NB4 (cell line): ENCODE measurements at regions not wholly inside any gene's neighbourhood (a gene's known extent, or its start where the extent isn't known, plus 50 kb on each side); places are given as distances from the start of the nearest gene placed in this dataset.

ENCODE experiments used
- MYC ChIP-seq: IDR thresholded peaks from 2 replicates; pipeline ENCODE4 v1.6.1; 2011; ENCODE audit warnings: low read depth, low read length
- POLR2A ChIP-seq: IDR thresholded peaks from 2 replicates; pipeline ENCODE4 v1.6.1; 2011; ENCODE audit warnings: mild to moderate bottlenecking; ENCODE audit not compliant: insufficient read length; ENCODE audit errors: extremely low read depth
- TF ChIP-seq, protein P1 (sequence below): IDR thresholded peaks from one replicate; pipeline ENCODE4 v1.5.1; 2012; ENCODE audit warnings: low read depth, low read length
- TF ChIP-seq, protein P2 (sequence below): IDR thresholded peaks from 2 replicates; pipeline ENCODE4 v1.6.1; 2011; ENCODE audit warnings: low read depth, low read length

DNA sequence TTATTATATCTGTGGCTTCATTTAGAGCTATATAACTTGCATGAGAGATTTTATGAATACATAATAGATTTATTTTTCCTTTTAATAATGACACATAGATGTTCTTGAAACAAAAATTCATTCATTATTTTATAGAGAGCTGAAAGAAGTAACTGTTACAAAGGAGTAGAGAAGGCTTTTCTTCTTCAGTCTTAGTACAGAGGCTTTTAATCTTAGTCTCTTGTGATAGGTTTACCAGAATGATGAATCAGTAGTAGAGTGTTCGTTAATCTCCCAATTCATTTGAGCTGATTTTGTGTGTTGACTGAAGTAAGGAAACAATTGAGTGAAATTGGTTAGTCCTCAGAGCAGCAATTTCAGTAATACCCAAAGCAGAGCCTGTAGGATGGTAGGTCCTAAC lies 1284.1 kb upstream of the ACO1 start:
- TF ChIP-seq POLR2A, result no peak
- TF ChIP-seq, protein P1, sequence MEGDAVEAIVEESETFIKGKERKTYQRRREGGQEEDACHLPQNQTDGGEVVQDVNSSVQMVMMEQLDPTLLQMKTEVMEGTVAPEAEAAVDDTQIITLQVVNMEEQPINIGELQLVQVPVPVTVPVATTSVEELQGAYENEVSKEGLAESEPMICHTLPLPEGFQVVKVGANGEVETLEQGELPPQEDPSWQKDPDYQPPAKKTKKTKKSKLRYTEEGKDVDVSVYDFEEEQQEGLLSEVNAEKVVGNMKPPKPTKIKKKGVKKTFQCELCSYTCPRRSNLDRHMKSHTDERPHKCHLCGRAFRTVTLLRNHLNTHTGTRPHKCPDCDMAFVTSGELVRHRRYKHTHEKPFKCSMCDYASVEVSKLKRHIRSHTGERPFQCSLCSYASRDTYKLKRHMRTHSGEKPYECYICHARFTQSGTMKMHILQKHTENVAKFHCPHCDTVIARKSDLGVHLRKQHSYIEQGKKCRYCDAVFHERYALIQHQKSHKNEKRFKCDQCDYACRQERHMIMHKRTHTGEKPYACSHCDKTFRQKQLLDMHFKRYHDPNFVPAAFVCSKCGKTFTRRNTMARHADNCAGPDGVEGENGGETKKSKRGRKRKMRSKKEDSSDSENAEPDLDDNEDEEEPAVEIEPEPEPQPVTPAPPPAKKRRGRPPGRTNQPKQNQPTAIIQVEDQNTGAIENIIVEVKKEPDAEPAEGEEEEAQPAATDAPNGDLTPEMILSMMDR, result no peak
- no peak for TF ChIP-seq MYC
- TF ChIP-seq, protein P2, sequence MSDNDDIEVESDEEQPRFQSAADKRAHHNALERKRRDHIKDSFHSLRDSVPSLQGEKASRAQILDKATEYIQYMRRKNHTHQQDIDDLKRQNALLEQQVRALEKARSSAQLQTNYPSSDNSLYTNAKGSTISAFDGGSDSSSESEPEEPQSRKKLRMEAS, result no peak
